ENCODE measurements at regions not wholly inside any gene's neighbourhood (a gene's known extent, or its start where the extent isn't known, plus 50 kb on each side); places are given as distances from the start of the nearest gene placed in this dataset.
"Not testable (repeated sequence)": the region's sequence is repeated elsewhere in the genome, so short reads cannot be mapped to it uniquely, and the experiment has no call there.

DNA sequence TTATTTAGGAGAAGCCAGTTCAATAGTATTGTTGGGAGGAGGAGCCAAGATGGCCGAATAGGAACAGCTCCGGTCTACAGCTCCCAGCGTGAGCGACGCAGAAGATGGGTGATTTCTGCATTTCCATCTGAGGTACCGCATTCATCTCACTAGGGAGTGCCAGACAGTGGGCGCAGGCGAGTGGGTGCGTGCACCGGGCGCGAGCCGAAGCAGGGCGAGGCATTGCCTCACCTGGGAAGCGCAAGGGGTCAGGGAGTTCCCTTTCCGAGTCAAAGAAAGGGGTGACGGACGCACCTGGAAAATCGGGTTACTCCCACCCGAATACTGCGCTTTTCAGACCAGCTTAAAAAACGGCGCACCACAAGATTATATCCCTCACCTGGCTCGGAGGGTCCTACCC is 403.2 kb upstream of the SMIM31 start:
- not testable (repeated sequence) for DNase-seq

DNA sequence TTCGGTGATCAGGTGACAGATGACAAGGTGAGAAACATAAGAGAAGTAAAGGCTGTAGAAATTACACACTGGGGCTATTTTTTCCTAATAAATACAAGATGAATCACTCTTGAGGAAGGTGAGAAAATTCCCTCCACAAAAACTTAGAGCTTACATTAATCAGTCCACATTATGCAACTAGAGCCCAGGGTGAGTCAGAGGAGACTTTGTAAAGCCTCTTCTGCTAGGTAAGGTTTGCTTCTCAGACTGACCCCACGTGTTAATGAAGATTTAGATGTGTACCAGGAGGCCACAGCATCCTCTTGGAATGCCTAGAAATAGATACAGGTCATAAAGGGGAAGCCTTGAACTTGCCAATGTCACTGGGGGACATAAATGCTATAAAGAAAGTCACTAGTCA is 396.0 kb upstream of the SMIM31 start:
- no peak for DNase-seq

DNA sequence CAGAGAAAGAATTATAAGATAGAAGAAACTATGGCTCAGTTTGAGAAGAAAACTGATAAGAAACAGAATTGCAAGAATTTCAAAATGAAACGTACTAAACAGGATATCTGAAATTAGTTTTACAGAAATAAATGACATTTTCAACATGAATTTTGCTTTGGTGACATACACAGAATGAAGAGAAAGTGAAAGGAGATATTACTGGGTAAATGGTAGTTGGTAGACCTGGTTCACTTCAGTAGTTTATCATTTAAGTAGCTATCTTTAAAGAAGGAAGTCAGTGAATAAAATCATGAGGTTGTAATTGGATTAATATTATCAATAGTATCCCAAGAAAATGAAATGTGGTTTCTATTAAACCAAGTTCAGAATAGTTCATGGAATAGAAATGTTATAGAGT is 395.5 kb upstream of the SMIM31 start:
- DNase-seq, result no peak

DNA sequence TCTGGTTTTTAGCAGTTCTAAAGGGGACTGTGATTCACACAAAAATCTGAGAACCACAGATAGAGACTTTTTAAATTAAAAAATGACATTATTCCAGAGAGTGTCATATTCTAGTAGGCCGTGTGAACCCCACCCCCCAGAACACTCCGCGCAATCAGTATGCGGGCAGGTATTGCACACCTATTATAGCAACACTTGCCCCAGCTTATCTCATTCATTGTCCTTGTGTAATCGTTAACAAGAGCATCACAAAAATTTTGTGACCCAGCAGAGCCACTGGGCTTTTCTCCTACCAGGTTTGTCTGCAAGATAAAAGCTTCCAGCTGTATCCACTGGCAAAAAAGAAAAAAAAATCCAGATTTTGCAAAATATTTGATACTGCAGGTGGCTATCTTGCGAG is 394.1 kb upstream of the SMIM31 start:
- DNase-seq, result no peak

DNA sequence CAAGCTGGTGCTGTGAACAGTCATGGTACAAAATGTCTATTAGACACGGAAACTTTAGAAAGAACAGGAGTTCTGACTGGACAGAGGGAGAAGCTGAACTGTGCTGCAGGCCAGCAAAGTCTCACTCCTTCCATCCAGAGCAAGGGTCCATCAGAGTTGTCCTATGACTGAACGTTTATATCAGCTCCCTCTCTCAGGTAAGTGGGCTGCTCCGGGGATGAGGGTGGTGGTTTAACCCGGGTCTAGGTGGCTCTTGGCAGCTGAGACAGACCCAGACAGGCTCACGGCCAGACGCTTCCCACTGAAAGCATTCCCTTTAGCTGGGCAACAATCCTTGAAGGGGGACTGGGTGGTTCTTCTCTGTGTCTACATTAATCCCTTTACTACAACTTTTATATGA is 385.0 kb upstream of the SMIM31 start:
- DNase-seq, result no peak

DNA sequence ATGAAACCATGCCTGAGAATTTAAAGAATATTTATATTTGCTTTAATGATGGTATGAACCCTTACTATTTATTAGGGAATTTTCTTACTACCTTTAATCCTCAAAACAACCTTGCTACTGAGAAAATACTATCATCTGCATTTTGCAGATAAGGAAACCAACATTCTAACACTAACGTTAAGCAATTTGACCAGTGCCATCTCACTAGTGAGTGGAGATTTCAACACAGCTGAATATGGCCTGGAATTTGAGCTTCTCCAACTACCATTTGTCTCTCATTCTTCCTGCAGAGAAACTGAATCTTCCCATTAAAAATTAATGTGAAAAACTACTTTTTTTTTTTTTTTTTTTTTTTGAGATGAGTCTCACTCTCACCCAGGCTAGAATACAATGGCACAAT is 380.9 kb upstream of the SMIM31 start:
- no peak for DNase-seq

DNA sequence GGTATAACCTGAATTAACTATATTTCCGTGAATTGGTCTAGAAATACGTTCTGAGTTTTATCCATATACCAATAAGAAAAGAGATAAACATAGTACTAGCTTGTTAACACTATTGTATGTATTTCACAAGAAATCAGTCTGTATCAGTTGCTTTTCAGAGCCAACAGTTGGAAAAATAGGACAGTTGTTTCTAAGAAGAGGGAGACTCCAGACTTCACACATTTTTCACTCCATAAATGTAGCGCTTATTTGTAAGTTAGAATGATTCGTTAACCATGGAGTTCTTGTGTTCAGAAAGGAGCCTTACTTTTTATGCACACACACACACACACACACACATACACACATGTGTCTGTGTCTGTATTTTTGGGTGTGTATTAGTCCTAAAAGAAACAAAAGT is 376.7 kb upstream of the SMIM31 start:
- DNase-seq, result no peak

DNA sequence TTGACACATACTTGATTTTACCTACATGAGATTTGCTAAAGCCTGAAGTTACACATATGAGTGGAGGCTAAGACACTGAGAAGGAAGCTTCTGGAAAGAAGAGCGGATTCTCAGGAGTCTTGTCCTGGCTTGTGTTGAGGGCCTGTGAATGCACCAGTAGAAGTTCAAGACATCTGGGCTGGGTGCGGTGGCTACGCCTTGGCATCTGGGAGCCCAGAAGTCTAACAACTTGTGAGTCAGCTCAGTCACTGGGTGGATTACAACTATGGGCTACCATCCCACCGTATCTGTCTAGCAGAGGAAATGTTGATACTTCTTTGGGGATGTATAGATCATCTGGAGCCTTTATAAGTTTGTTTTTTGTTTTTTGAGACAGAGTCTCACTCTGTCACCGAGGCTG is 375.6 kb upstream of the SMIM31 start:
- DNase-seq, result no peak

DNA sequence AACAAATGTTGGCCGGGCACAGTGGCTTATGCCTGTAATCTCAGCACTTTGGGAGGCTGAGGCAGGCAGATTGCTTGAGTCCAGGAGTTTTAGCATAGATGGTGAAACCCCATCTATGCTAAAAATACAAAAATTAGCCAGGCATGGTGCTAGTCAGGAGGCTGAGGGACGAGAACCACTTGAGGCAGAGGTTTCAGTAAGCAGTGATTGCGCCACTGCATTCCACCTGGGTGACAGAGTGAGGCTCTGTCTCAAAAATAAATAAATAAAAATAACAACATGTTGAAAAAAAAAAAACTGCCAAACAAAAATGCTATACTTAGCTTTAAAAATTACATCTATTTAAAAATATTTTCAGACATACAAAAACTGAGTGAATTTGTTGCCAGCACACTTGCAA is 374.2 kb upstream of the SMIM31 start:
- no peak for DNase-seq

DNA sequence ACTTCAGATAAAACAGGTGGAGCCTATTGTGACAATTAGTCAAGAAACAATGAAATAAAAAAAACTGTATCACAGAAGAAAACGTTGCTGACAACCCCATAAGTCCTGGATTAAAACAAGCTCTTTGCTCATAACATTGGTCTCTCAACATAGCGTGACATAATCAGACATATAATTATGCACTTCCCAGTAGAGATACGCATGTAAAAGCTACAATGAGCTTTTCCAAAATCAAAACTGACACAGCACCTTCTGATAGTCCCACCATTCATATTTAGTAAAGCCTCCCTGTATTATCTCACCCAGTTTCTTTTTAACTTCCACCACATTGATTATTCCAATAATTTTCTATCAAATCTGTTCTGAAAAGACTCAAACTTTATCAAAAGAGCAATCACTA is 372.1 kb upstream of the SMIM31 start:
- no peak for DNase-seq

DNA sequence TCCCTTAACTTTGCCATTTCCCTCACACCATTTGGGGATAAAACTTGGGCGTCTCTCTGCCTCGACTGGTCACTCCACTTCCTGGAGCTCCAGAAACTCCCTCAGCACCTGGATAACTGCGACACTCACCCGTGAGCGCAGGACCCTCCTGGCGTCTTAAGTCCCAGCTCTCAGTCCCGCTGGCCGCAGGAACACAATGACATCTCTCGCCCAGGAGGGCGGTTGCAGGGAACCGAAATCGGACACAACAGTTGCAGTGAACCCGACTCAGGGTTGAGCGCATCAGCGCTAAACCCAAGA is 370.9 kb upstream of the SMIM31 start:
- peak in 2 of 3 experiments; percentile 43 to 50 for DNase-seq

DNA sequence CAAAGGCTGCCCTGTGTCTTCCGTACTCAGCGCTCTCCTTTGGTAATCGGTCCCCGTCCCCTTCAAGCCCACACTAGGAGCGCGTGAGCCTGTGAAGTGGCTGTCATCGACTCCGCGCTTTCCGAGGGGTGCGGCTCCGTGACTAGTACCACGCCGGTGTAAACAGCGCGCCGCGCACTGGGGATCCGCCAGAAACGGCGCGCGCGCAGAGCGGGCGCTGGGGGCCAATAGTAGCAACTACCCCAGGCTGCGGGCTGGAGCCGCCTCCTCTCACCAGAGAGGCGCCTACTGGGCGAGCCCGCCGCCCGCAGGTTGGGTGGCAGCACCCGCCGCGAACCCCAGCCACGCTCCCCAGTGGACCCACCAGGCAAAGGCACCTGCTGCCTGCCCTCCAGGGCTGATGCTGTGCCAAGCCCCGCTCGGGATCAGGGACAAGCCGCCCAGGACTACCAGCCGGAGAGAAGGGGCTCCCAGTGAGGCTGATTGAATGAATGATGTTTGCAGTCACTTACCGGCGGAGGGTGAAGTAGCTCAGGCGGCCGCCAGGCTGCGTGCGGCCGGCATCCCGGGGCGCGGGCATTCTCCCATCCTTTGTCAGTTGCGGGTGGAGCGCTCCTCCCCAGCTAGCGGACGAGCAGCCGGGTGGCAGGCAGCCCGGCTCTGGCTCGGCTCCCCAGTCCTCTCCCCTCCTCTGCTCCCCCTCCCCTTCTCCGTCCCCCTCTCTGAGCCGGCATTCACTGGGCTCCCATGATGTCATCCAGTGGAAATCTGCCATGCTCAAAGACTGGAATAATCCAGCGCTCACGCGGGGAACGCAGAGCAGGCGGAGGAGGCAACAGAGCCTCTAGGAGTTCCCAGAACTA is 370.3 kb upstream of the SMIM31 start:
- peak in 1 of 3 experiments; percentile 43 for DNase-seq

DNA sequence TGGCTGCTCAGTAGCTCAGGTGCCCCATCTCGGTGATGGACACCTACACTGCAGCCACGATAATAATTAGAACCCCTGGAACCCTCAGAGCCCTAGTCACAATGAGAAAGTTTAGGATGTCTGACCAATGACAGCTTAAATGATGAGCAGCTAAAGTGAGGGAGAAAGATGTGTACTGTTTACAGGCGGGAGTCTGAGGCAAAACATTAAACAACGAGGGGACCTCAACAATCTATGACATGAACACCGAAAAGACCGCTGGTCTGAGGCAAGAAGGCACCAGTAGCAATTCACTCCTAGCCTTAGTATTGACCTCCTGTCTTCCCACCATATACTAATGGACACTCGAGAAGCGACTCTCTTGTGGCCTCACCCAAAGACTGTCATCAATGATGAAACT is 369.5 kb upstream of the SMIM31 start:
- DNase-seq, result no peak

DNA sequence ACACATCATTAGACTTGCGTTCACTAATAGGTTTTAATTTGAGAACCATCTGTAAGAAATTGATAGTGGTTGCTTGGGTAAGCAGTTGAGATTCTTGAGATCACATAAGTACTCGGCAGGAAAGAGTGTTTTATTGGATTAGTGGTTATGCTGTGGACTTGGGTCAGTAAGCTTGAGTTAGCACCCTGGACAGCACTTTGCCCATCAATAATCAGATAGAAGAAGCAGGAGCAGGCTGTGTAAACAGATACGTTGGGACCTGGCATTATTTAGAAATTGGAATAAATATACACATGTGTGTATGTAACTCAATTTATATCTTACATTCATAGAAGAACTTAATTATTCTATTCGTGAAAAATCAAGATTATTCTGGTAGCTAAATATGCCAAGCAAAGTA is 357.5 kb upstream of the SMIM31 start:
- no peak for DNase-seq

DNA sequence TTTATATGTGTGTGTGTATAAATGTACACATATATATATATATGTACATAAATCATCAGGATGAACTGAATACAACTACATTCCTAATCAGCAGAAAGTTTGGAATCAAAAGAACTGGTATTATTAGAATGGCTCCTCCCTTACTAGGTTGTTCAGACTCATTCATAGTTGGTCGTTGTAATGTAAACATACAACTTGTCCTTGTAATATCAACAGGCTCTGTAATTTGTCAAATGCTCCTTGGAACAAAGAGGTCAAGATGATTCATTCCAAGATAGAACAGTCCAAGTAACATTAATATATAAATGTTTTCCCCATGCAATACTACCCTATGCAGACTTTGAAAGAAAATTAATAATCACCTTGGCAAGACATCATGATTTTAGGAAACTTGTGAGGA is 351.4 kb upstream of the SMIM31 start:
- no peak for DNase-seq

DNA sequence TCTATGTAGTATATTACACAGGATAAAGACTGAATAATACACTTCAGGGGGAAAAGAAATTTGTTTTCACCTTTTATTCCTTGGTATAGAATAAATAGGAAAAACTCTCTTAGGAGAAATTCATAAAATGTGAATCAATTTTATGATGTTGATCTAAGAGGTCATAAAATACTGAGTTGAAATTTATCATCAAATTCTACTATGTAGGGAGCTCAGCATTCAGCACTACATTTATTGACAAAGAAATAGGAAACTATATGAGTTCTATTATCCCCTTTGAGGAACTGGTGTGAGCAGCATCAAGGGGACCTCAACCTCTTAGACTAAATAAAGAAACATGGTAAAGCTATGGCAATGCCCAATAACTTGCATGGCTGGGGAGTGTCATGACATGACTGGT is 348.2 kb upstream of the SMIM31 start:
- DNase-seq, result no peak

DNA sequence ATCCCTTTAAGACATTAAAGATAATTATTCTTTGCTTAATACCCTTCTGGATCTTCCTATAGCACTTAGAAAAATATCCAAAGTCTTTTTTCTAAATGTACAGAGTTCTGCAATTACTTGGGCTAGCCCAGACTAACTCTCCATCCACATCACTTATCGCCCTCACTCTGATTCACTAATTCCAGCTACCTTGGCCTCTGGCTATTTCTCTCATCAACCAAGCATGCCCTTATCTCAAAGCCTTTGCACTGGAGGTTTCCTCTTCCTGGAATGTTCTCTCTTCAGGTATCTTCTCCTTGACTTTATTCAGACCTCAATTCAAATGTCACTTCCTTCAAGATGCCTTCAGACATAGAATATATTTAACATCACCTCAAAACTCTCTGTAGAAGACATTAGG is 345.1 kb upstream of the SMIM31 start:
- no peak for DNase-seq

DNA sequence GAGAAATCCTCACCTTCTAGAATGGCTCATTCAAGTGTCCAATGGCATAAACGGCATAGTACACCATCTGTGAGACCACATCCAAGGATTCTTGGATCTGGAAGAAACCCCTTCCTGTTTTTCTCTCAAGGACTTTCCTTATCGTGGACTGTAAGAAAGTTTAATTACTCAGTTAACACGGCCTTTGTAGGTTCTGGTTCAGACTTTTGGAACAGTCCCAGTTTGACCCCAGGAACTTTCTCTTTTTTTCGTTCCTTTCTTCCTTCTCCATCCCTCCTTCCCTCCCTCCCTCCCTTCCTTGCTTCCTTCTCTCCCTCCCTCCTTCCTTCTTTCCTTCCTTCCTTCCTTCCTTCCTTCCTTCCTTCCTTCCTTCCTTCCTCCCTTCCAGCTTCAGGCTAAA is 343.5 kb upstream of the SMIM31 start:
- no peak for DNase-seq

DNA sequence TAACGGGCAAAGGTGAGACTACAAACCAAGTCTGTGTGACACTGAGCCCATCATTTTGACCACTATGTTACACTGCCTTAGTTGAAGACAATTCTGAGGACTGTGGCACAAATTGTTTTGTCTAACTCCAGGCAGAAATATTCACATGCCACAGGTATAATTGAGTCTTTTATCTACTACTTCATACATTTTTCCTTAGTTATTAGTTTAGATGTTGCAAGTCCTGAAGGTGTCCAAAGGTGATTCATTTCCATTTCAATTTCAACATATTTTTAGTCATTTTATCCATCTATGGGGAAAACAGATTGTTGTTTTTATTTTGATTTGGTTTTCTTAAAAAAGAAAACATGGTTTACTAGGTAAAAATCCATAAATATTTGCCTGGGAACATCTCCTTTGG is 341.7 kb upstream of the SMIM31 start:
- no peak for DNase-seq

DNA sequence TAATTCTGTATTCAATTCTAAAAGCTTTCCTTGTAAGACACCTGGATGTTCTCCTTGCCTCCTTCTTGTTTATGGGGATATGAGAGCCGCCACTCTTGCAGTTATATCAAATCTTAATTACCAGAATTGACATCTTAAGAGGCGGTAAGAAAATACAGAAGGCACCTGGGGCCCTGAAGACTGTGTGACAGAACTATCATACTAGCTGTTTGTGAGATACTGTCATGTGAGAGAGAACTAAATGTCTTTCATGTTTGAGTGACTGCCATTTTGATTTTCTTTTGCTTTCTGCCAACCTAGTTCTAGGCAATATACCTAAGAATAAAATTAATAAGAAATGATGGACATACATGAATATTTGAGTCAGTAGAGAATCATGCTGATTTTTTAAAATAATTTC is 340.2 kb upstream of the SMIM31 start:
- DNase-seq, result no peak

DNA sequence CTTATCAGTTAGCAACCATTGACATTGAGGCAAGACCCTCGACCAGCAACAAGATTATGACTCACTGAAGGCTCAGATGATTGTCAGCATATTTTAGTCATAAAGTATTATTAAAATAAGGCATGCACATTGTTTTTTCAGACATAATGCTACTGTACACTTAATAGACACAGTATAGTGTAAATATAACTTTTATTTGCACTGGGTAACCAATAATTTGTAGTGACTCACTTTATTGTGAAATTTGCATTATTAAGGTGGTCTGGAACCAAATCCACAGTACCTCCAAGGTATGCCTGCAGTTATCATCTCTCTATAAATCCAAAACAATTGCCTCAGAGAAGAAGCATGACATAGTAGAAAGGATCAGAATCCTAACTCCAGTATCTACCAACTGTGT is 330.1 kb upstream of the SMIM31 start:
- no peak for DNase-seq

DNA sequence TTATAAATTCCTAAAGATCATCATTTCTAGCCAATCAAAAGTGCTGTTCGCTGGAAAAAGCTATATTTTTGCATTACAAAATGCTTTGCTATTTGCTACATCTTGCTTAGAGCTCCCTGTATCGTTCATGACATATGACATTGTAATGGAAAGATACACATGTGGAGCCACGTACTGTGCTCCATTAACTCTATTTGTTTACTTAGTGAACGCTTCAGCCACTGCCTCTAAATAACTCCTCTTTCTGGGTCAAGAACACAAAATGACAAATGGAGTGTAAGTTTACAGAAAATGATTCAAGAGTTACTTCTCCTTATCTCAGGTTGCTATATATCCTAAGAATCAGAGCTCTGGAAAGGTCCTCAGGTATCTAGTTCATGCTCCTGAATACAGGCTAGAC is 329.1 kb upstream of the SMIM31 start:
- peak in 1 of 3 experiments; percentile 51 for DNase-seq

DNA sequence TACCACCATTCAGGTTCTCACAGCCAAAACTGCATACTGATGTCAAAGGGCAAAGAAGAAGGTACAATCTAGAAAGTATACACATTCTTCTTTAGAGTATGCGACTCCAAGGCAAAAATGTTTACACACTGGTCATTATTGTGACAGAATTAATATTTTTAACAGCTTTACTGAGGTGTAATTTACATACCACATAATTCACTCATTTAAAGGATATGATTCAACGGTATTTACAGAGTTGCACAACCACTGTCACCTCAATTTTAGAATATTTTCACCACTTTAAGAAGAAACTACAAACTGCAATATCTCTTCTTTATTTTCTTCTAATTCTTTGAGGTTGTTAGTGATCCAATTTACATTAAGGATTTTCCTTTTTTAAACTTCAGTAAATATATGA is 325.4 kb upstream of the SMIM31 start:
- no peak for DNase-seq

DNA sequence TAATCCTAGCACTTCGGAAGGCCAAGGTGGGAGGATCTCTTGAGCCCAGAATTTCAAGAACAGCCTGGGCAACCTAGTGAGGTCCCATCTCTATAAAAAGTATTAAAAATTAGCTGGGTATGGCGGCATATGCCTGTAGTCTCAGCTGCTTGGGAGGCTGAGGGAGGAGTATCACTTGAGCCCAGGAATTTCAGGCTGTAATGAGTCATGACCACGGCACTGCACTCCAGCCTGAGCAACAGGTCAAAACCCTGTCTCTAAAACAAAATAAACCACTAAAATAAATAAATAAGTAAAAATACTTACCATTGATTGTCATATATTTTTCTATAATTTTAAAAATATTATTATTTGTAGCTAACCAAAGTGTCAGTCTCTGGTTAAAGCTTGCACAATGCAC is 315.6 kb upstream of the SMIM31 start:
- DNase-seq, result no peak

DNA sequence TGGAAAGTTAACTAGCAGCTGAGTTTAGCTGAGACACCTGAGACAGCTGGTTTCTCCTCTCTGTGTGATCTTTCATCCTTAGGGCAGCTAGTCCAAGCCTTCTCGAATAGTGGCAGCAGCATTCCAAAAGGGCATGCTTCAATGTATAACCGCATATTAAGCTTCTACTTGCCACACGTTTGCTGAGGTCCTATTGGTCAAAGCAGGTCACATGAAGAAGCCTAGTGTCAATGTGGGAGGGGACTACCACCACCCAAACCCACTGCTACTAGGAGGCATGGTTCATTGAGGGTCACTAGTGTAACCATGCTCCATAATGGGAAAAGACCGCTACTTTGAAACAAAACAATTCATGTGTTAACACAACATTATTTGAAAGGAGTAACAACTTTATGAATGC is 314.9 kb upstream of the SMIM31 start:
- no peak for DNase-seq

DNA sequence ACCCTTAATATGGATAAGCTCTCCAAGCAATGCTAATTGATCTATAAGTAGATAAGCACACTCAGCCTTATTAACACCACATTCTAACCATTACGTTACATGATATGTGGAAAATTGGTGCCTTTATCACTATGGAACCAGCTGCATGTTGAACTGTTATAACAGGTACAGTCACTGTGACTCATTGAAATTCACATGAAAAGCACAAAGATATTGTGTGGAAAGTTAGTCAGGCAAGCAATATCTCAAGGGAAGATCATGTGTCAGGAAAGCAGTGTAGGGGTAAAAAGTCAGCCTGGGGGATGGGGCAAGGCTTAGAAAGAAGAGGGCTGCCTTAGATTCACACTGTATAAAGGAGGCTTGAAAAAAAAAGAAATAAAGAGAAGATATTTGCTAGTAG is 313.7 kb upstream of the SMIM31 start:
- no peak for DNase-seq

Data from NCI-H1417 (cell line).